RCC 7860 (cell line): ENCODE measurements at regions not wholly inside any gene's neighbourhood (a gene's known extent, or its start where the extent isn't known, plus 50 kb on each side); places are given as distances from the start of the nearest gene placed in this dataset.
"Not testable (repeated sequence)": the region's sequence is repeated elsewhere in the genome, so short reads cannot be mapped to it uniquely, and the experiment has no call there.

Source experiments
- DNase-seq: peaks from one replicate; pipeline ENCODE4 v3.0.0-alpha.2; 2015; ENCODE audit warnings: low spot score
- FAIRE-seq: peaks from 2 replicates; lab custom pipeline; 2012; peaks lifted over from hg19 to GRCh38; lab: Jason Lieb, UNC

DNA sequence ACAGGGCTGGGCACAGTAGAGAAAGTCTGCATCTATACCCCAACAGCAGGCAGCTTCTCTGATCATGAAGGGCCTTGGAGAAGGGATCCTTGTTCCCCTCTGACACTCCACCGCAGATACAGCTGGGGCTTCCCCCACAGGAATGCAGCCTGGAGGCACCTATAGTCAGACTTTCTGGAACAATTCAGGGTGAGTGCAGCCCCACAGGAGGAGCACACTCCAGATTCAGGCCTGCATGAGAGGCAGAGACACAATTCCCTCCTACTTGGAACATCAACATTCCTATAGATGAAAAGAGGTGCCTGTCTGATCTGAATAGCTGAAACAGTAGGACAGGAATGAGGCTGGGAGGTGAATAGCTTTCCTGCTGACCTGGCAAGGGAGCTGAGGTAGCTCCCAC, 1298.0 kb upstream of the CNTN5 start:
- DNase-seq (no peak), FAIRE-seq (no peak)

DNA sequence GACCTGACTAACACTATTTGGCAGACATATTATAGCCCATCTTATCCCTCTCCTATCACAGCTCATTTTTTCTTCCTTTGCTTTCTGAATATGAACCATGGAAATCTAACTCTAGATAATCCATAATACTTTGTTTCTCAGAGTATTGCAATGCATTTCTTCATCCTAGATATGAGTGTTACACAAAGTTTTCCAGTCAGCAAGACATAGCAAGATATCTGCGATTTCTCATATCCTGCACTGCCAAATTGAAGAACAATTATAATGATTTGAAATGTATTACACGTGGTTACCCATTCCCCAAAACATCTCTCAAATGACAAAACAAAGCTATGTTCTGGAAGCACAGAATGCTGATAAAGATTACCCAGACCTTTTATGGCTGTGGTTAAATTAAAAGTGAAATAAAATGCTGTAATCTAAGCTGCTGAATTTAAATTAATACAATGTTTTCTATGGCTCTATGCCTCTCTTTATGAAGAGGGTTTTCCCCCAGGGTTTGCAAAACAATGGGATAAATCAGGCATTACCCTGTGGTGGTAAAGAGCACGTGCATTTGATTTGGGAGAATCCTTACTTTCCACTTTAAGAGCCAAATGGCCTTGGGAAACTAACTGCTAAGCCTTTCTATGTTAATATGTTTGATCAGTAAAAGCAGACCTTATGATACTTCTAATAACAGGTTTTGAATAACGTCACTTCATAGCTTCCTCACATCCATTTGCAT, 1291.0 kb upstream of the CNTN5 start:
- FAIRE-seq: no peak
- no peak for DNase-seq

DNA sequence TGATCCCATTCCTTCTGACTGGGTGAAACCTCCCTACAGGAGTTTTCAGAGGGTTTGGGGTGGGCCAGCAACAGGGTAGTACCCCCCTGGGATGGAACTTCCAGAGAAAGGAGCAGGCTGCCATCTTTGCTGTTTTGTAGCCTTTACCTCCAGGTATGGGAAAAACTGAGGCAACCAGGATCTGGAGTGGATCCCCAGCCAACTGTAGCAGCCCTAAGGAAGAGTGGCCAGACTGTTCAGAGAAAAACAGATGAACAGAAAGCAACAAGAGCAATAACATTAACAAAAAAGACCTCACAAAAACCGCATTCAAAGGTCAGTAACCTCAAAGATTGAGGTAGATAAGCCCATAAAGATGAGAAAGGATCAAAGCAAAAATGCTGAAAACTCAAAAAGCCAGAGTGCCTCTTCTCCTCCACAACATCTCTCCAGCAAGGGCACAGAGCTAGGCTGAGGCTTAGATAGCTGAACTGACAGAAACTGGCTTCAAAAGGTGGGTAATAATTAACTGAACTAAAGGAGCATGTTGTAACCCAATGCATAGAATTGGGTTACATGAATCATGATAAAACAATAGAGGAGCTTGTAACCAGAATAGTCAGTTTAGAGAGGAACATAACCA, 1288.6 kb upstream of the CNTN5 start:
- FAIRE-seq (no peak), DNase-seq (no peak)

GRCh38 chr11:97738751-97739150, 1282.0 kb upstream of the CNTN5 start:
- DNase-seq (no peak), FAIRE-seq (no peak)

DNA sequence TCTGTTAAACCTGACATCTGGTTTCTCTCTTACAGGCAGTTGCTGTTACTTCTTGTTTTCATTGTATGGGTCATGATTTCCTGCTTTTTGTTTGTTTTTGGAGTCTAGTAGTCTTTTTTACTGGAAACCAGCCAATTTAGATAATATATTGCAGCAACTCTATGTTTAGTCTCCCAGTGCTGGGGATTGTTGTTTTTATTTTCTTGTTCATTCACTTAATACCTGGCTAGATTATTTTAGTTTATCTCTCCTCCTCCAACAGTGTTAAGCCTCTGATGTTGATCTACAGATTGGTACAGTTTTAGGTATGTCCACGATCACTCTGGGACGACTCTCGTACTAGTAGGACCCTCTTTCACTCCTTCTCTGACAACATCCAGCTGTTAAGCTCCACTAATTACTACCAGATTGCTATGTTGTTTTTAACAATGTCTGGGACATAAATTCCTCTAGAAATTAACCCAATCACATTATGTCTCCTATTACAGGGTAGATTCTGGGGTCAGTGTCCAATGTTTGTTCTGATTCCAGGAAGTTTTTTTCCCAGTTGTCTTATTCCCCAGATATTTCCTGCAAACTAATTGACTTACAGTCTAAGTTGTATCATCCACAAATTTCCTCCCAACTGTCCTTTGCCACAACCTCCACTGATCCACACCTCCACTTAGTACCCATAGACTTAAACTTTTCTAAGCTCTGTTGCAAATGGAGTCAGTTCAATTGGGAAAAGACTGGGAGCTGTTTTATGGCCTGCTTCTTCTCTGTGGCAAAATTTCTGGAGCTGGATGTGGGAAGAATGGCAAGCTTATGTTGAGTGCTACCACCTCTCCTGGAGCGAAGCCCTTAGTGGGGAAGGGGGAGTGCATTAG, 1280.6 kb upstream of the CNTN5 start:
- DNase-seq (no peak), FAIRE-seq (no peak)

GRCh38 chr11:97740801-97741151, 1280.0 kb upstream of the CNTN5 start:
- DNase-seq (no peak), FAIRE-seq (no peak)

DNA sequence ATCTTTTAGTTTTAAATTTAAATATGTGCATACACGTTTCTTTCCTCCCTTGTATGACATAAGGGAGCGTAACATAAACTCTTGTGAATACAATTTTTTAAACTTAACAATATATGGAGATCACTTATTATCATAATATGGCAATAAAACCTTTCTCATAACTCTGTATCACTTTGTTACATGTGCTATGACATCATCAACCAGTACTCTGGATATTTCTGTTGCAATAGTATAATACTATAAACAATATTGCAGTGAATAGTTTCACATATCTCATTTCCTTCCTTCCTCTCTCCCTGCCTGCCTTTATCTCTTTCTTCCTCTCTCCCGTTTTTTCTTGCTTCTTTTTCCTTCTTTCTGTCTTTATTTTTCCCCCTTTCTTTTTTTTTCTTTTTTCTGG, 1278.0 kb upstream of the CNTN5 start:
- no peak for FAIRE-seq

DNA sequence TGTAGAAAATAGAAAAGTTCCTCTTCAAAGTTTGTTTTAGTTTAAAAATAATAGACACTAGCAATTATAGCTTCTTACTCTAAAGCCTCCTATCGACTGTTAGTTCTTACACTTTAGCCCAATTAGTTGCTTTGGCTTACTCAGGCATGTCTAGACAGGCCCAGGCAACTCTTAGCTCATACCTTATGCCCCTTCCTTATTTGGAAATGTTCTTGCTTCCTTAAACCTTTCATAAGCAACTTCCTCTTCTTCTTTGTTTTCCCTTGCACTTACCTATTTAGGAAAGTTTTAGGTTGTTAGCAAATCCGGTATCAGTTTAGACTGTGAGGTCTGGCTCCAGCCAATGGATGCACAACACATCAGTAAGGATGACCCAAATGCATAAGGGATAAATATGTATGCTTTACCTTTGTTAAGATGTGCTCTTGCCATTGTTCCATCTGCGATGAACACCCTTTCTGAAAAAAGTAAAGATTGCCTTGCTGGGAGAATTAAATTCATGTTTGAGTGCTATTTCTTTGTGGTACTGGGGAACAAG, 1277.5 kb upstream of the CNTN5 start:
- FAIRE-seq (no peak), DNase-seq (no peak)

More for the DNA sequence above, 1278.0 kb upstream of the CNTN5 start:
- DNase-seq: no peak

GRCh38 chr11:97745515-97746050, 1275.2 kb upstream of the CNTN5 start:
- FAIRE-seq (no peak), DNase-seq (no peak)

DNA sequence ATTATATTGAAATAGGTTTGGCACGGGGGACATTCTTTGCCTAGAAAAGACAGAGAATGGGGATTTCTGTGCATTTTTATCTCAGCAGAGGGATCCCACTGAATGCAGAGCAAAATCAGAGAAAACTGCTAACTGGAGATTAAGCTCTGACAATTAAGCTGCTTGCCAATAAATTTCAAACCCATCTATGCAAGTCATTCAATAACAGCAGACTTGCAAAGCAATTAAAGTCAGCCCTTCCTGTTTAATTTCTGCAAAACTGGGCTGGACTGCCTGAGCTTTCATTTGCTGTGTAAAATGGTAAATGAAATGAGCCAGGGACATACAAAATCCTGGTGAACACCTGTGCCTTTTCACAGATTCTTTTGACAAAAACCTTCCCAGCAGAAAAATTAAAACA, 1273.9 kb upstream of the CNTN5 start:
- no peak for DNase-seq
- no peak for FAIRE-seq

GRCh38 chr11:97751405-97751804, 1269.3 kb upstream of the CNTN5 start:
- no peak for FAIRE-seq
- no peak for DNase-seq

DNA sequence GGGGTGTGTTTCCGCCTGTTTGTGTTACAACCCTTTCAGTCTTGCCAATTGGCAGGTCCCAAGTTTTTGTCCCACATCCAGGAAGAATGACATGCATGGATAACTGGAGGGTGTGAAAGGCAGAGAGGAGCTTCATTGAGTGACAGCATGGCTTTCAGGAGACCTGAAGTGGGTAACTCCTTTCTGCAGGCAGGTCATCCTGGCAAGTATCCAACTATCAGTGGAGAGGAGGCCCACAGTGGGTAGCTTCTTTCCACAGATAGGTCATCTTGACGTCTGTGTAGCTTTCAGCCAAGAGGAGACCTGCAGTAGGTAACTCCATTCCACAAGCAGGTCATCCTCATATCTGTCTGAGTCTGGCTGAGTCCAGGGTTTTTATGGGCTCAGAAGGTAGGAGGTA, 1268.8 kb upstream of the CNTN5 start:
- DNase-seq (no peak), FAIRE-seq (no peak)

DNA sequence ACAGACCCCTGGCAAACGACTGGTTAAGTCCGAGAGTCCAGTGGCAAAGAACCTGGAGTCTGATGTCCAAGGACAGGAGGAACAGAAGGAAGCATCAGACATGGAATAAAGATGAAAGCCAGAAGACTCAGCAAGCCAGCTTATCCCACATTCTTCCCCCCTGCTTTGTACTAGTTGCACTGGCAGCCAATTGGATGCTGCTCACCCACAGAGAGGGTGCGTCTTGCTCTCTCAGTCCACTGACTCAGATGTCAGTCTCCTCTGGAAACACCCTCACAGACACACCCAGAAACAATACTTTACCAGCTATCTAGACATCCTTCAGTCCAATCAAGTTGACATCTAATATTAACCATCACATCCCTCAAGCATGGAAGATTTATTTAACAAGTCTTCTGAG, 1265.8 kb upstream of the CNTN5 start:
- DNase-seq (no peak), FAIRE-seq (no peak)

- FAIRE-seq: no peak
- no peak for DNase-seq
Observed at GRCh38 chr11:97756571-97757335, 1264.0 kb upstream of the CNTN5 start.

- FAIRE-seq: no peak
Observed at GRCh38 chr11:97761175-97761574, 1259.6 kb upstream of the CNTN5 start.

DNA sequence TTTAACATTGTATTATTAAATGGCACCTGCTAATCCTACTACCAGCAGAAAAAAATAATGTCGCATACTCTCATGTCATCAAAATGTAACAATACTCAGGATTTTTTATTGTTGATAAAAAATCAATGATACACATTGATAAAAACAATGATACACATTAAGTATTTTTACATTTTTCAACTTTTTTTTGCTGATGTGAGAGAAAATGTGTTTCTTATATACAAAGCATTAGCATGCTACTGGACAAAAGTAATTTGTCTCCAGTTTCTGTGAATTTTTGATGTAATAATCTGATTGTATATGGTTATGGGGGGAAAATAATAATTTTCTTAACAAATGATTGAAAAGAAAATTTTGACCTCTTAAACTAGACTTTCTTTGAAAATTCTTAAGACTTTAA, 1256.6 kb upstream of the CNTN5 start:
- FAIRE-seq (no peak), DNase-seq (no peak)

More at GRCh38 chr11:97761175-97761574, 1259.6 kb upstream of the CNTN5 start:
- DNase-seq: no peak

DNA sequence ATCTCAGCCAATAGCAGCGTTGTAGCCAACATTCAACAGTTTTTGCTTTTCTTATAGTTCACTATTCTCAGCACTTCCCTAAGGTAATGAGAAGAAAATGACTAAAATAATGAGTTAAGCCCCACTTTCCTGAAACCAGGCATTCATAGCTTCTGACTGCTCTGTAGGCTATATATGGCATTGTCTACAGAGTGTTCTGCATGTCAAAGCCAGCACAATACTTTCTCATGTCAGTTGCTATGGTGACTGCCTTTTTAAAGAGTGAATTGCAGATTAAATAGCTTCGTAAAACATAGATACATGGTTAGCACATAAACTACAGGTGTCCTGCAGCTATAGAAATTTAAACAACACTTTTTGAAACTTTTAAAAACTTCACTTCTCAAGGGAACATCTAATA, 1256.1 kb upstream of the CNTN5 start:
- FAIRE-seq: no peak

DNA sequence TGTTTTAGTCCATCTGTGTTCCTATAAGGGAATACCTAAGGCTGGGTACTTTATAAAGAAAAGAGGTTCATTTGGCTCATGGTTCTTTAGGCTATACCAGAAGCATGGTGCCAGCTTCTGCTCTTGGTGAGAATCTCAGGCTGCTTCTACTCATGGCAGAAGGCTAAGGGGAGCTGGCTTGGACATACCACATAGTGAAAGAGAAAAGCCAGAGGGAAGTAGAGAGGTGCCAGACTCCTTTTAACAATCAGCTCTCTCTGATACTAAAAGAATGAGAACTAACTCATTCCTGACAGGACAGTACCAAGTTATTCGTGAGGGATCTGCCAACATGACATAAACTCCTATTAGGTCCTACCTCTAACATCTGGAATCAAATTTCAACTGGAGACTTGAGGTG, 1250.2 kb upstream of the CNTN5 start:
- no peak for DNase-seq
- no peak for FAIRE-seq

More for the DNA sequence above, 1256.1 kb upstream of the CNTN5 start:
- DNase-seq: no peak

- FAIRE-seq: no peak
Observed at GRCh38 chr11:97772705-97773104, 1248.0 kb upstream of the CNTN5 start.

DNA sequence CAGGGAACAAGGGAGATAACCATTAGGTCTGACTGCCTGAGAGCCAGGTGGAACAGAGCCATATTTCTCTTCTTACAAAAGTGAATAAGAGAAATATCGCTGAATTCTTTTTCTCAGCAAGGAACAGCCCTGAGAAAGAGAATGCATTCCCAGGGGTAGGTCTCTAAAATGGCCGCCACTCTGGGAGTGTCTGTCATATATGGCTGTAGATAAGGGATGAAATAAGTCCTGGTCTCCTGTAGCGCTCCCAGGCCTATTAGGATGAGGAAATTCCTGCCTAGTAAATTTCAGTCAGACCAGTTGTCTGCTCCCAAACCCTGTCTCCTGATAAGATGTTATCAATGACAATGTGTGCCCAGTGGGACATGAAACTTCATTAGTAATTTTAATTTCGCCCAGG, 1236.4 kb upstream of the CNTN5 start:
- not testable (repeated sequence) for DNase-seq

More at GRCh38 chr11:97772705-97773104, 1248.0 kb upstream of the CNTN5 start:
- no peak for DNase-seq

More for the DNA sequence above, 1236.4 kb upstream of the CNTN5 start:
- FAIRE-seq: not testable (repeated sequence)
